ENCODE measurements at regions not wholly inside any gene's neighbourhood (a gene's known extent, or its start where the extent isn't known, plus 50 kb on each side); places are given as distances from the start of the nearest gene placed in this dataset.

- Histone ChIP-seq H3K9me3 (ENCODE audit: control insufficient read depth in 5 of 5, low read length in 5 of 5) (no peaks in the 10 kb centered on the region), H3K4me1 (ENCODE audit: control insufficient read depth in 5 of 5, insufficient read depth in 5 of 5, low read length in 5 of 5) (peaks cover 0 to 49% (median 42%) of the 10 kb centered on the region in 5 donors), H3K27me3 (ENCODE audit: control insufficient read depth in 5 of 5, insufficient read depth in 4 of 5, low read length in 5 of 5) (no peaks in the 10 kb centered on the region), H3K27ac (ENCODE audit: low read depth, low read length) (peak overlapping the region; percentile 85), H3K9ac (ENCODE audit: low read length in 5 of 5) (peak overlapping the region in 3 of 5 donors; percentile 2 to 61 (median 12)), H3K4me3 (ENCODE audit: low read depth in 1 of 5, low read length in 5 of 5) (no peak overlapping the region), H3K36me3 (ENCODE audit: control insufficient read depth in 5 of 5, insufficient read depth in 5 of 5, low read length in 5 of 5) (no peaks in the 10 kb centered on the region)
Observed at GRCh38 chr3:30495172-30496065, 111.0 kb upstream of the TGFBR2 start.

- H3K4me1 ChIP-seq (ENCODE audit: control insufficient read depth in 5 of 5, insufficient read depth in 5 of 5, low read length in 5 of 5), result peaks cover 0 to 49% (median 42%) of the 10 kb centered on the region in 5 donors
- peak overlapping the region; percentile 85 for H3K27ac ChIP-seq (ENCODE audit: low read depth, low read length)
- H3K9me3 ChIP-seq (ENCODE audit: control insufficient read depth in 5 of 5, low read length in 5 of 5), result no peaks in the 10 kb centered on the region
- H3K4me3 ChIP-seq (ENCODE audit: low read depth in 1 of 5, low read length in 5 of 5), result no peak overlapping the region
- H3K27me3 ChIP-seq (ENCODE audit: control insufficient read depth in 5 of 5, insufficient read depth in 4 of 5, low read length in 5 of 5), result no peaks in the 10 kb centered on the region
- peak overlapping the region in 2 of 5 donors; percentile 2 to 61 for H3K9ac ChIP-seq (ENCODE audit: low read length in 5 of 5)
- no peaks in the 10 kb centered on the region for H3K36me3 ChIP-seq (ENCODE audit: control insufficient read depth in 5 of 5, insufficient read depth in 5 of 5, low read length in 5 of 5)
Observed at GRCh38 chr3:30496066-30496966, 110.1 kb upstream of the TGFBR2 start.

- H3K9ac ChIP-seq (ENCODE audit: low read length in 5 of 5), result no peak overlapping the region
- no peak overlapping the region for H3K4me3 ChIP-seq (ENCODE audit: low read depth in 1 of 5, low read length in 5 of 5)
- no peaks in the 10 kb centered on the region for H3K9me3 ChIP-seq (ENCODE audit: control insufficient read depth in 5 of 5, low read length in 5 of 5)
- no peaks in the 10 kb centered on the region for H3K36me3 ChIP-seq (ENCODE audit: control insufficient read depth in 5 of 5, insufficient read depth in 5 of 5, low read length in 5 of 5)
- peaks cover 0 to 35% (median 30%) of the 10 kb centered on the region in 5 donors for H3K4me1 ChIP-seq (ENCODE audit: control insufficient read depth in 5 of 5, insufficient read depth in 5 of 5, low read length in 5 of 5)
- no peaks in the 10 kb centered on the region for H3K27me3 ChIP-seq (ENCODE audit: control insufficient read depth in 5 of 5, insufficient read depth in 4 of 5, low read length in 5 of 5)
- H3K27ac ChIP-seq (ENCODE audit: low read depth, low read length), result peak overlapping the region; percentile 31
Observed at GRCh38 chr3:30498587-30498967, 107.8 kb upstream of the TGFBR2 start.

DNA sequence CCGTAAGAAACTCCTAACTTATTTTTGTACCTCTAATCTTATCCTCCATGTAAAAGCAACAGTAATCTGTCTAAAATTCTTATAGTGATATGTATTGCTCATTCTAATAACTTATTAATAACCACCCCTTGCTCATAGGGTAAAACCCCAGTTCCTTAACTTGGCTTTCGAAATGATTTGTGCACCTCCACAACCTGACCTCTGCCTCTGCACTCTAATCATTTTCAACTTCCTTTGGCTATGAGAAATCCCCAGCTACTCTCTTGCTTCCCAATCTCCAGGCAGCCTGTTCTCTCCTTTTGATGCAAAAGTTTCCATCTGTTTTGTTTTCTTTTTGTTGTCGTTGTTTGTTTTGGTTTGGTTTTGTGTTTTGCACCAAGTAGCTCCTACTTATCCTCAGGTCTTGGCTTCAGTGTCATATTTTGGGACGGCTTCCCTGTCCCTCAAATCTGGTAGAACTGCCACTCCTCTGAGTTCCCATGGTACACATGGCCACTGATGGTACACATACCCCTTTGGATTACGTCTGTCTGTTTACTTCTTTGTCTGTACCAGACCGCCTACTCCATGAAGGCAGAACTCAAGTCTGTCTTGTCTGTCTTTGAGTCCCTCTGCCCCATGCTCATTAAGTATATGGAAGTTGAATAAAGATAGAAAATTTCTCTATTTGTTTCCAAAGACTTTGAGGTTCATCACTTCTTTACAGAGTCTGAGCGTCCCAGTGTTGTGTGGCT, 105.6 kb upstream of the TGFBR2 start:
- no peak overlapping the region for H3K4me3 ChIP-seq (ENCODE audit: low read depth in 1 of 5, low read length in 5 of 5)

DNA sequence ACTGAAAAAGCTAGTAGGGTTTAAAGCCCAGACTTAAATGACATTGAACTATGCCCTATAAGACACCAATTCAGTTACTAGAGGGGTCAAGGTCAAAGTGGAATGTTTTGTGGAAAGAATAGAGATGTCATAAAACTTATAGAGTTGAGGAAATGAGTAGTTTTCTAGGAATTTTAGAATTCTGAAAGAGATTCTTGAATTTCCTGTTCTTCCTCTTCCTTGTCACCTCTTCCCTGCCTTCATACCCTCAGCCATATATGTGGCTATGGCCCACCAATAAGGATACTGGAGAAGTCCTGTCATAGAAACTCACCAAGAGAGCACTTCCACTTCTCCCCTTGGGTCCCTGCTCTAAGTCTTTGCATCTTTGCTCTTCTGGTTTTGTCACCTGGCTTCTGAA, 104.9 kb upstream of the TGFBR2 start:
- Histone ChIP-seq H3K27ac (ENCODE audit: low read depth, low read length) (no peak overlapping the region), H3K9me3 (ENCODE audit: control insufficient read depth in 5 of 5, low read length in 5 of 5) (no peaks in the 10 kb centered on the region), H3K9ac (ENCODE audit: low read length in 5 of 5) (no peak overlapping the region), H3K4me1 (ENCODE audit: control insufficient read depth in 5 of 5, insufficient read depth in 5 of 5, low read length in 5 of 5) (peaks cover 0 to 13% (median 13%) of the 10 kb centered on the region in 5 donors), H3K4me3 (ENCODE audit: low read depth in 1 of 5, low read length in 5 of 5) (no peak overlapping the region), H3K27me3 (ENCODE audit: control insufficient read depth in 5 of 5, insufficient read depth in 4 of 5, low read length in 5 of 5) (no peaks in the 10 kb centered on the region), H3K36me3 (ENCODE audit: control insufficient read depth in 5 of 5, insufficient read depth in 5 of 5, low read length in 5 of 5) (no peaks in the 10 kb centered on the region)

More for the DNA sequence above, 105.6 kb upstream of the TGFBR2 start:
- Histone ChIP-seq H3K36me3 (ENCODE audit: control insufficient read depth in 5 of 5, insufficient read depth in 5 of 5, low read length in 5 of 5) (no peaks in the 10 kb centered on the region), H3K27ac (ENCODE audit: low read depth, low read length) (no peak overlapping the region), H3K9ac (ENCODE audit: low read length in 5 of 5) (no peak overlapping the region), H3K9me3 (ENCODE audit: control insufficient read depth in 5 of 5, low read length in 5 of 5) (no peaks in the 10 kb centered on the region), H3K4me1 (ENCODE audit: control insufficient read depth in 5 of 5, insufficient read depth in 5 of 5, low read length in 5 of 5) (peaks cover 0 to 19% (median 17%) of the 10 kb centered on the region in 5 donors), H3K27me3 (ENCODE audit: control insufficient read depth in 5 of 5, insufficient read depth in 4 of 5, low read length in 5 of 5) (no peaks in the 10 kb centered on the region)

GRCh38 chr3:30502051-30502741, 104.2 kb upstream of the TGFBR2 start:
- Histone ChIP-seq H3K27ac (ENCODE audit: low read depth, low read length) (no peak overlapping the region), H3K9ac (ENCODE audit: low read length in 5 of 5) (no peak overlapping the region), H3K36me3 (ENCODE audit: control insufficient read depth in 5 of 5, insufficient read depth in 5 of 5, low read length in 5 of 5) (no peaks in the 10 kb centered on the region), H3K27me3 (ENCODE audit: control insufficient read depth in 5 of 5, insufficient read depth in 4 of 5, low read length in 5 of 5) (no peaks in the 10 kb centered on the region), H3K4me3 (ENCODE audit: low read depth in 1 of 5, low read length in 5 of 5) (no peak overlapping the region), H3K4me1 (ENCODE audit: control insufficient read depth in 5 of 5, insufficient read depth in 5 of 5, low read length in 5 of 5) (peaks cover 0 to 8% (median 7%) of the 10 kb centered on the region in 5 donors), H3K9me3 (ENCODE audit: control insufficient read depth in 5 of 5, low read length in 5 of 5) (no peaks in the 10 kb centered on the region)

- Histone ChIP-seq H3K27me3 (ENCODE audit: control insufficient read depth in 5 of 5, insufficient read depth in 4 of 5, low read length in 5 of 5) (no peaks in the 10 kb centered on the region), H3K4me1 (ENCODE audit: control insufficient read depth in 5 of 5, insufficient read depth in 5 of 5, low read length in 5 of 5) (peaks cover 0 to 8% (median 6%) of the 10 kb centered on the region in 5 donors), H3K36me3 (ENCODE audit: control insufficient read depth in 5 of 5, insufficient read depth in 5 of 5, low read length in 5 of 5) (no peaks in the 10 kb centered on the region), H3K9ac (ENCODE audit: low read length in 5 of 5) (no peak overlapping the region), H3K27ac (ENCODE audit: low read depth, low read length) (no peak overlapping the region), H3K4me3 (ENCODE audit: low read depth in 1 of 5, low read length in 5 of 5) (no peak overlapping the region), H3K9me3 (ENCODE audit: control insufficient read depth in 5 of 5, low read length in 5 of 5) (no peaks in the 10 kb centered on the region)
Observed at GRCh38 chr3:30502742-30503073, 103.7 kb upstream of the TGFBR2 start.

DNA sequence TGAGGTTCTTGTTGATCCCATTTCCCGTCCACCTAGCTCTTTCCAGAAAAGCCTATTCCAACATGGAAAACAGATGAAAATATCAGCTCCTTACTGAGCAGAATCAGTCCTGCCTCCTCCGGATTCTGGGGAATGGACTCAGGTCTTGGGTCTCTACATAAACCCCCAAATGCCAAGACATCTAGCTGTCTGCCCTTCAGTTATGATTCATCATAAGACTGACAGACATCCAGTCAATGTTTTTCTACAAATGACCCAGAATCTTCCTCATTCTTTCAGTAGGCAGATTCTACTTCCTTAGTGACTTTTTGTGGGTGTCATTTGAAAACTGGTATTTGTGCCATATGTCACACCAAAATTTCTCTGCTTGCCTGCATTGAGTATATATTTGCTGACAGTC, 103.0 kb upstream of the TGFBR2 start:
- H3K4me3 ChIP-seq (ENCODE audit: low read depth in 1 of 5, low read length in 5 of 5), result no peak overlapping the region
- no peak overlapping the region for H3K9ac ChIP-seq (ENCODE audit: low read length in 5 of 5)
- no peaks in the 10 kb centered on the region for H3K36me3 ChIP-seq (ENCODE audit: control insufficient read depth in 5 of 5, insufficient read depth in 5 of 5, low read length in 5 of 5)
- no peak overlapping the region for H3K27ac ChIP-seq (ENCODE audit: low read depth, low read length)
- no peaks in the 10 kb centered on the region for H3K27me3 ChIP-seq (ENCODE audit: control insufficient read depth in 5 of 5, insufficient read depth in 4 of 5, low read length in 5 of 5)
- peaks cover 0 to 7% (median 6%) of the 10 kb centered on the region in 5 donors for H3K4me1 ChIP-seq (ENCODE audit: control insufficient read depth in 5 of 5, insufficient read depth in 5 of 5, low read length in 5 of 5)
- no peaks in the 10 kb centered on the region for H3K9me3 ChIP-seq (ENCODE audit: control insufficient read depth in 5 of 5, low read length in 5 of 5)

- Histone ChIP-seq H3K4me1 (ENCODE audit: control insufficient read depth in 5 of 5, insufficient read depth in 5 of 5, low read length in 5 of 5) (no peaks in the 10 kb centered on the region), H3K36me3 (ENCODE audit: control insufficient read depth in 5 of 5, insufficient read depth in 5 of 5, low read length in 5 of 5) (no peaks in the 10 kb centered on the region), H3K4me3 (ENCODE audit: low read depth in 1 of 5, low read length in 5 of 5) (no peak overlapping the region), H3K9me3 (ENCODE audit: control insufficient read depth in 5 of 5, low read length in 5 of 5) (no peaks in the 10 kb centered on the region), H3K9ac (ENCODE audit: low read length in 5 of 5) (no peak overlapping the region), H3K27me3 (ENCODE audit: control insufficient read depth in 5 of 5, insufficient read depth in 4 of 5, low read length in 5 of 5) (no peaks in the 10 kb centered on the region), H3K27ac (ENCODE audit: low read depth, low read length) (no peak overlapping the region)
Observed at GRCh38 chr3:30504939-30505338, 101.5 kb upstream of the TGFBR2 start.
